Kidney (tissue), 13 donors: ENCODE measurements at regions not wholly inside any gene's neighbourhood (a gene's known extent, or its start where the extent isn't known, plus 50 kb on each side); places are given as distances from the start of the nearest gene placed in this dataset.

ENCODE experiments used
- DNase-seq, 5 donors: peaks; one replicate each; pipeline ENCODE4 v3.0.0-alpha.2; 2013 to 2020
- FAIRE-seq: peaks from 2 replicates; lab custom pipeline; 2012; peaks lifted over from hg19 to GRCh38; lab: Jason Lieb, UNC
- H3K27ac ChIP-seq, 2 donors: one replicate each; pipeline ENCODE4 v1.7.0; 2013; ENCODE audit warnings: low read depth in 2 of 2, low read length in 2 of 2, inconsistent platforms in 1 of 2
- H3K27me3 ChIP-seq: one replicate; pipeline ENCODE4 v1.7.1; 2013; ENCODE audit warnings: low read length, inconsistent platforms; ENCODE audit not compliant: control insufficient read depth, insufficient read depth
- H3K36me3 ChIP-seq, 3 donors: one replicate each; pipeline versions ENCODE4 v1.7.0 to v1.7.1; 2013; ENCODE audit warnings: low read length in 3 of 3, control low read depth in 1 of 3, inconsistent platforms in 1 of 3; ENCODE audit not compliant: insufficient read depth in 3 of 3, control insufficient read depth in 2 of 3
- H3K4me1 ChIP-seq, 3 donors: one replicate each; pipeline versions ENCODE4 v1.7.0 to v1.7.1; 2013; ENCODE audit warnings: low read length in 3 of 3, inconsistent platforms in 1 of 3, low read depth in 1 of 3; ENCODE audit not compliant: control insufficient read depth in 2 of 3, insufficient read depth in 2 of 3
- H3K4me3 ChIP-seq, 3 donors: one replicate each; pipeline versions ENCODE4 v1.7.0 to v1.8.1; 2013; ENCODE audit warnings: low read length in 3 of 3, control low read depth in 1 of 3, inconsistent platforms in 1 of 3
- H3K9ac ChIP-seq, 3 donors: one replicate each; pipeline versions ENCODE4 v1.7.0 to v1.7.1; 2013; ENCODE audit warnings: low read length in 3 of 3, control low read depth in 1 of 3, inconsistent platforms in 1 of 3
- H3K9me3 ChIP-seq, 3 donors: one replicate each; pipeline versions ENCODE4 v1.7.0 to v1.7.1; 2013; ENCODE audit warnings: low read length in 3 of 3, control low read depth in 1 of 3, inconsistent platforms in 1 of 3; ENCODE audit not compliant: control insufficient read depth in 2 of 3, insufficient read depth in 1 of 3
- intact Hi-C: fragments of 100-400 bp; cut with DNase I; formaldehyde crosslinking; loops from one replicate; pipeline ENCODE4 v1.11.1; 2022
- TF ChIP-seq, protein P1 (sequence below): IDR thresholded peaks from 3 replicates; pipeline ENCODE4 v1.5.1; 2012; ENCODE audit warnings: mild to moderate bottlenecking, moderate library complexity, borderline replicate concordance; ENCODE audit not compliant: insufficient read depth; ENCODE audit errors: extremely low read depth
- donor health status: control.
- donor health status: control.
- donor health status: control.
- donor health status: control.
- donor health status: control.
- donor health status: DM: yes; HTN: yes; CAD: no.
- donor health status: Normal renal cell carcinoma (clear cell type).

DNA sequence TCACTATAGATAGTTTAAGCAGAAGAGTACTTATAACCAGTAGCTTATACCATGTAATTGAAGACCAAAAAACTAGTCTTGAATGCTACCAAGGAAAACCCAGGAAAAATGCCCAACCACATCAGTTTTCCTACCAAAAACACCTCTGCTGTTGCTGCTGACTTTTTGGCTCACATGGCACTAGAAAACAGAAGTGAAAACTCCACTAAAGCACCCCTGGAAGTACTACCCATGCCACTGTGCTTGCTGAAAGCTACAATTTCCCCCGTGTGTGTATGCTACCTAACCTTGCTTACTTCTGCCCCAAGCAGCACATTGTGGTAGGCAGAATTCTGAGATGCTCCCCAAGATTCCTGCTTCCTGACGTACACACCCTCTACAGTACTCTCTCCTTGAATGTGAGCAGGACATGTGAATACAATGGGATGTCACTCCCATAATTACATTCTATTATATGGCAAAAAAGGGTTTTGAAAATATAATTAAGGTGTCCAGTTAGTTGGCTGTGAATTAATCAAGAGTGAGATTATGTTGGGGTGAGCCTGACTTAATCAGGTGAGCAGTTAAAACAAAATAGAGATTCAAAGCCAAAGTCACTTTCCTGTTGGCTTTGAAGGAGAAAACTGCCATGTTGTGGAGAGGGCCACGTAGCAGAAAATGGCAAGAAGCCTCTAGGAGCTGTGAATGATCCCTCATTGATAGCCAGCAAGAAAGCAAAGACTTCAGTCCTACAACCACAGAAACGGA, 209.8 kb upstream of the MARCKS start:
- FAIRE-seq, result no peak
- Histone ChIP-seq H3K4me3 (no peak overlapping the region), H3K4me1 (no peaks in the 10 kb centered on the region), H3K36me3 (no peaks in the 10 kb centered on the region), H3K9me3 (no peaks in the 10 kb centered on the region), H3K27me3 (no peaks in the 10 kb centered on the region), H3K27ac (no peak overlapping the region), H3K9ac (no peak overlapping the region)
- intact Hi-C loops, result no loop called here
- TF ChIP-seq, protein P1, sequence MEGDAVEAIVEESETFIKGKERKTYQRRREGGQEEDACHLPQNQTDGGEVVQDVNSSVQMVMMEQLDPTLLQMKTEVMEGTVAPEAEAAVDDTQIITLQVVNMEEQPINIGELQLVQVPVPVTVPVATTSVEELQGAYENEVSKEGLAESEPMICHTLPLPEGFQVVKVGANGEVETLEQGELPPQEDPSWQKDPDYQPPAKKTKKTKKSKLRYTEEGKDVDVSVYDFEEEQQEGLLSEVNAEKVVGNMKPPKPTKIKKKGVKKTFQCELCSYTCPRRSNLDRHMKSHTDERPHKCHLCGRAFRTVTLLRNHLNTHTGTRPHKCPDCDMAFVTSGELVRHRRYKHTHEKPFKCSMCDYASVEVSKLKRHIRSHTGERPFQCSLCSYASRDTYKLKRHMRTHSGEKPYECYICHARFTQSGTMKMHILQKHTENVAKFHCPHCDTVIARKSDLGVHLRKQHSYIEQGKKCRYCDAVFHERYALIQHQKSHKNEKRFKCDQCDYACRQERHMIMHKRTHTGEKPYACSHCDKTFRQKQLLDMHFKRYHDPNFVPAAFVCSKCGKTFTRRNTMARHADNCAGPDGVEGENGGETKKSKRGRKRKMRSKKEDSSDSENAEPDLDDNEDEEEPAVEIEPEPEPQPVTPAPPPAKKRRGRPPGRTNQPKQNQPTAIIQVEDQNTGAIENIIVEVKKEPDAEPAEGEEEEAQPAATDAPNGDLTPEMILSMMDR, result no peak
- DNase-seq, result no peak

DNA sequence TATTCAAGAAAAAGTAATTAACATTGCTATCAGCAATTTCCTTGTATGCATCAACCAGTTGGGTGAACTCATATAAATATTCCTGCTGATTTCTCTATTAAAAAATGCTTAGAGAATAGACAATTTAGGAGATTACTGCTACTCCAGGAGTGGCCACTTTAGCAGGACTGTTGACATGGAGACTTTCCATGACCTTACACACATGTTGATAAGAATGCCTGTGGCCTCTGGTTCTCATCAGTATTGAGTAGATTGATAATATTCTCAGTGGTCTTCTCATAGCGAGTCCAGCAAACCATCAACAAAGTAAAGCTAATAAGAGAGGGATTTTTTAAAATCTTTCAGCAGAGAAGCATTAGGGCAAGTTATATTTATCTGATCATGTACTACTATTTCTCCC, 208.4 kb upstream of the MARCKS start:
- FAIRE-seq (no peak), DNase-seq (no peak)
- intact Hi-C loops, result no loop called here
- H3K36me3 ChIP-seq, result no peaks in the 10 kb centered on the region
- no peaks in the 10 kb centered on the region for H3K9me3 ChIP-seq
- H3K27ac ChIP-seq, result no peak overlapping the region
- TF ChIP-seq, protein P1, result no peak
- no peak overlapping the region for H3K9ac ChIP-seq
- no peak overlapping the region for H3K4me3 ChIP-seq
- H3K27me3 ChIP-seq, result no peaks in the 10 kb centered on the region
- H3K4me1 ChIP-seq, result no peaks in the 10 kb centered on the region

DNA sequence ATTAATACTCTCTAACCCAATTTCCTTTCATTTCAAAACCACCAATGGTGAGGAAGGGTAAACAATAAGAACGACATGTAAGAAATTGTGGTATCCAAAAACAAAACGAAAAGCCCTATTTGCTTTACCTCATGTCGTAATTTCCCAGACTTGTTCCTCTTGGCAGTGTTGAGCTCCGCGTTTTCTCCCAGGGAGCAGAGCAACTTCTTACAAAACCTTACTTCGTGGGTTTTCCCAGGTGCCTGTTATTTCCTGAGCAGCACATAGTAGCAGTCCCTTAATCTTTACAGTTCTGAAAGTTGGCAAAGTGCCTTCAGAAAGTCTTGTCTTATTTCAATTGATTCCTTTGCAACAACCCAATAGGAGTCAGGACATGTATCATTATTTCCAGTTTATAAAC, 207.9 kb upstream of the MARCKS start:
- no peaks in the 10 kb centered on the region for H3K27me3 ChIP-seq
- H3K36me3 ChIP-seq, result no peaks in the 10 kb centered on the region
- H3K4me3 ChIP-seq, result no peak overlapping the region
- H3K27ac ChIP-seq, result no peak overlapping the region
- no peaks in the 10 kb centered on the region for H3K4me1 ChIP-seq
- intact Hi-C loops, result no loop called here
- DNase-seq, result no peak
- TF ChIP-seq, protein P1, result no peak
- H3K9ac ChIP-seq, result no peak overlapping the region
- no peaks in the 10 kb centered on the region for H3K9me3 ChIP-seq
- FAIRE-seq, result no peak
